B cell (primary cell): ENCODE measurements at regions not wholly inside any gene's neighbourhood (a gene's known extent, or its start where the extent isn't known, plus 50 kb on each side); places are given as distances from the start of the nearest gene placed in this dataset.

Experiments used
- ATAC-seq: fragments of 200-7000 bp; cut with Tn5 transposase; one replicate; pipeline ENCODE4 v1.10.0; 2021; ENCODE audit warnings: low read depth, mild to moderate bottlenecking, moderate number of reproducible peaks, moderate library complexity
- CTCF ChIA-PET: fragments of 350-600 bp; sonication (Branson Sonifier 250); formaldehyde crosslinking; loops from one replicate; lab custom pipeline; 2021; ENCODE audit warnings: antibody characterized with exemption, inconsistent platforms; lab: Charles Lee
- POLR2A ChIA-PET: fragments of 350-600 bp; sonication (Branson Sonifier 250); formaldehyde crosslinking; loops from one replicate; lab custom pipeline; 2021; ENCODE audit warnings: antibody characterized with exemption; lab: Charles Lee
- DNase-seq: peaks from one replicate; pipeline ENCODE4 v3.0.0; 2013
- H2AFZ ChIP-seq: 2 replicates; pipeline ENCODE4 v1.6.1; 2012; ENCODE audit warnings: mild to moderate bottlenecking, low read depth, low read length; ENCODE audit not compliant: insufficient read depth, poor library complexity, severe bottlenecking
- H3K27ac ChIP-seq, 2 donors: 1 replicate in 1 of 2; 2 replicates in 1 of 2; pipeline ENCODE4 v1.5.1; 2012 to 2013; ENCODE audit warnings: low read length in 2 of 2, mild to moderate bottlenecking in 2 of 2, moderate library complexity in 1 of 2
- H3K27me3 ChIP-seq, 4 experiments: fragments of 200-600 bp in 1 of 4; sonication (generic) in 1 of 4; replicated peaks in 1 of 4; 1 replicate in 2 of 4; 2 replicates in 2 of 4; pipeline versions ENCODE4 v1.6.1 to v1.7.0; 2013 to 2016; ENCODE audit warnings: low read length in 3 of 4, mild to moderate bottlenecking in 2 of 4, mixed read lengths in 1 of 4, moderate library complexity in 1 of 4; ENCODE audit not compliant: insufficient read depth in 4 of 4, control insufficient read depth in 3 of 4; ENCODE audit errors: control extremely low read depth in 1 of 4
- H3K36me3 ChIP-seq, 2 experiments: replicated peaks in 1 of 2; 1 replicate in 1 of 2; 2 replicates in 1 of 2; pipeline versions ENCODE4 v1.6.1 to v1.7.1; 2013; ENCODE audit warnings: low read length in 1 of 2; ENCODE audit not compliant: insufficient read depth in 2 of 2, control insufficient read depth in 1 of 2; ENCODE audit errors: control extremely low read depth in 1 of 2, extremely low read depth in 1 of 2
- H3K4me1 ChIP-seq, 2 donors: fragments of 200-600 bp in 1 of 2; sonication (generic) in 1 of 2; 1 replicate in 1 of 2; 2 replicates in 1 of 2; pipeline versions ENCODE4 v1.5.1 to v1.6.1; 2013 to 2017; ENCODE audit warnings: low read length in 2 of 2; ENCODE audit not compliant: control insufficient read depth in 2 of 2, insufficient read depth in 2 of 2
- H3K4me2 ChIP-seq: replicated peaks from 2 replicates; pipeline ENCODE3; 2012; ENCODE audit warnings: mild to moderate bottlenecking, low read depth, low read length; ENCODE audit not compliant: poor library complexity, severe bottlenecking
- H3K4me3 ChIP-seq, 5 experiments: fragments of 200-600 bp in 1 of 5; sonication (generic) in 1 of 5; 1 replicate in 3 of 5; 2 replicates in 2 of 5; pipeline versions ENCODE4 v1.5.1 to v1.7.0; 2011 to 2016; ENCODE audit warnings: low read length in 4 of 5, mild to moderate bottlenecking in 4 of 5, low read depth in 2 of 5, control low read depth in 1 of 5, moderate library complexity in 1 of 5; ENCODE audit not compliant: insufficient read depth in 1 of 5; ENCODE audit errors: control extremely low read depth in 1 of 5, extremely low read depth in 1 of 5
- H3K79me2 ChIP-seq: fragments of 200-600 bp; sonication (generic); one replicate; pipeline ENCODE4 v1.6.0; 2016; ENCODE audit warnings: low read length; ENCODE audit not compliant: control insufficient read depth, insufficient read depth
- H3K9ac ChIP-seq: fragments of 200-600 bp; sonication (generic); 2 replicates; pipeline ENCODE4 v1.6.1; 2017; ENCODE audit warnings: mild to moderate bottlenecking, low read length, moderate library complexity
- H3K9me3 ChIP-seq, 3 donors: one replicate each; pipeline versions ENCODE4 v1.6.1 to v1.7.1; 2013; ENCODE audit warnings: low read length in 2 of 3; ENCODE audit not compliant: control insufficient read depth in 2 of 3, insufficient read depth in 1 of 3; ENCODE audit errors: control extremely low read depth in 1 of 3
- H4K20me1 ChIP-seq: 2 replicates; pipeline ENCODE4 v1.6.0; 2012; ENCODE audit warnings: mild to moderate bottlenecking, low read length; ENCODE audit not compliant: insufficient read depth, control insufficient read depth, poor library complexity, severe bottlenecking
- H3K27ac Mint-ChIP-seq: one replicate; pipeline ENCODE4 v1.8.0; 2021; ENCODE audit warnings: mixed read lengths
- H3K27me3 Mint-ChIP-seq: one replicate; pipeline ENCODE4 v1.8.0; 2021; ENCODE audit warnings: mixed read lengths
- H3K4me1 Mint-ChIP-seq: one replicate; pipeline ENCODE4 v1.8.0; 2021; ENCODE audit warnings: mixed read lengths
- H3K4me3 Mint-ChIP-seq: one replicate; pipeline ENCODE4 v1.8.0; 2021; ENCODE audit warnings: mixed read lengths
- H3K9me3 Mint-ChIP-seq: one replicate; pipeline ENCODE4 v1.8.0; 2022; ENCODE audit warnings: mixed read lengths; ENCODE audit not compliant: insufficient read depth
- CTCF ChIP-seq: fragments of 200-600 bp; IDR thresholded peaks from one replicate; pipeline ENCODE4 v1.8.0; 2022; ENCODE audit warnings: antibody characterized with exemption, mild to moderate bottlenecking
- EZH2 ChIP-seq: IDR thresholded peaks from 2 replicates; pipeline ENCODE4 v1.6.1; 2012; ENCODE audit warnings: borderline replicate concordance, low read depth, mild to moderate bottlenecking, moderate library complexity, low read length; ENCODE audit not compliant: insufficient read depth, poor library complexity, severe bottlenecking
- WGBS: methylation state at CpG from one replicate; pipeline ENCODE4 v1.1.5; 2013; ENCODE audit warnings: missing lambda C conversion rate; ENCODE audit not compliant: insufficient coverage; 5-methylcytosine and 5-hydroxymethylcytosine counted together
- intact Hi-C: fragments of 100-400 bp; cut with micrococcal nuclease; formaldehyde crosslinking; loops from one replicate; pipeline ENCODE4 v1.10.0; 2022

- WGBS = 0% methylated on average over 1 of the region's 9 CpGs
- intact Hi-C loops = no loop called here
- Histone ChIP-seq H3K9ac (no peak overlapping the region), H3K79me2 (no peaks in the 10 kb centered on the region), H3K9me3 (no peaks in the 10 kb centered on the region), H2AFZ (no peak overlapping the region), H3K27ac (no peak overlapping the region), H4K20me1 (no peaks in the 10 kb centered on the region), H3K4me1 (peaks cover 0 to 4% of the 10 kb centered on the region in 2 donors), H3K4me3 (no peak overlapping the region), H3K4me2 (no peak overlapping the region), H3K36me3 (no peaks in the 10 kb centered on the region), H3K27me3 (peaks cover 0 to 5% (median 1%) of the 10 kb centered on the region in 4 experiments)
- no peak overlapping the region for H3K4me3 Mint-ChIP-seq
- peaks cover 5% of the 10 kb centered on the region for H3K4me1 Mint-ChIP-seq
- H3K27ac Mint-ChIP-seq = no peak overlapping the region
- DNase-seq = no peak
- no peak for ATAC-seq
- no peaks in the 10 kb centered on the region for H3K9me3 Mint-ChIP-seq
- POLR2A ChIA-PET = no interaction called here
- peaks cover 25% of the 10 kb centered on the region for H3K27me3 Mint-ChIP-seq
- TF ChIP-seq EZH2 = no peak
- TF ChIP-seq CTCF = no peak
- CTCF ChIA-PET = interaction anchor here (0.5 kb wide), 1 partner anchor 1791 kb away, joined by 3 read pairs; no protein-coding TSS in a partner anchor
These were observed 76.6 kb upstream of the POMP start for GRCh38 chr13:28582225-28582891.

GRCh38 chr13:28581451-28581850 is 77.5 kb upstream of the POMP start:
- H3K4me1 Mint-ChIP-seq = peaks cover 5% of the 10 kb centered on the region
- Histone ChIP-seq H3K36me3 (no peaks in the 10 kb centered on the region), H2AFZ (no peak overlapping the region), H3K27me3 (peaks cover 0 to 5% (median 1%) of the 10 kb centered on the region in 4 experiments), H4K20me1 (no peaks in the 10 kb centered on the region), H3K4me3 (no peak overlapping the region), H3K9ac (no peak overlapping the region), H3K4me1 (peaks cover 0 to 4% of the 10 kb centered on the region in 2 donors), H3K4me2 (no peak overlapping the region), H3K79me2 (no peaks in the 10 kb centered on the region), H3K27ac (no peak overlapping the region), H3K9me3 (no peaks in the 10 kb centered on the region)
- H3K27ac Mint-ChIP-seq = no peak overlapping the region
- WGBS = no CpG with 5 or more reads among the region's 2 CpGs
- H3K9me3 Mint-ChIP-seq = no peaks in the 10 kb centered on the region
- DNase-seq (no peak), ATAC-seq (no peak)
- no peak for TF ChIP-seq CTCF
- no peak for TF ChIP-seq EZH2
- H3K4me3 Mint-ChIP-seq = no peak overlapping the region
- ChIA-PET POLR2A (no interaction called here), CTCF (no interaction called here)
- peaks cover 21% of the 10 kb centered on the region for H3K27me3 Mint-ChIP-seq
- intact Hi-C loops = no loop called here
